Colonic mucosa (tissue), 4 donors: ENCODE measurements at regions not wholly inside any gene's neighbourhood (a gene's known extent, or its start where the extent isn't known, plus 50 kb on each side); places are given as distances from the start of the nearest gene placed in this dataset.

Source experiments
- DNase-seq: peaks from one replicate; pipeline ENCODE4 v3.0.0-alpha.2; 2020
- H3K27ac ChIP-seq: fragments of 200-600 bp; one replicate; pipeline ENCODE4 v1.8.0; 2021
- H3K27me3 ChIP-seq: fragments of 200-600 bp; one replicate; pipeline ENCODE4 v1.8.0; 2021
- H3K36me3 ChIP-seq: fragments of 200-600 bp; one replicate; pipeline ENCODE4 v1.8.0; 2021
- H3K4me1 ChIP-seq: fragments of 200-600 bp; one replicate; pipeline ENCODE4 v1.8.0; 2021; ENCODE audit warnings: mild to moderate bottlenecking
- H3K4me3 ChIP-seq: fragments of 200-600 bp; one replicate; pipeline ENCODE4 v1.8.0; 2021
- H3K9ac ChIP-seq, 2 donors: one replicate each; pipeline ENCODE4 v1.7.0; 2013; ENCODE audit warnings: control low read depth in 2 of 2, low read depth in 2 of 2, low read length in 2 of 2
- H3K9me3 ChIP-seq: fragments of 200-600 bp; one replicate; pipeline ENCODE4 v1.8.0; 2021
- intact Hi-C: fragments of 100-400 bp; cut with DNase I; formaldehyde crosslinking; loops from one replicate; pipeline ENCODE4 v1.14.1; 2022
- TF ChIP-seq, protein P1 (sequence below): fragments of 200-600 bp; IDR thresholded peaks from one replicate; pipeline ENCODE4 v1.8.0; 2022; ENCODE audit warnings: antibody characterized with exemption, mild to moderate bottlenecking
- donor health status: healthy.
- donor health status: DM: no; HTN: no; CAD: no.
- donor health status: DM: no; HTN: no; CAD: no.

GRCh38 chr2:15769676-15770547 lies 170.4 kb upstream of the MYCN start:
- H3K36me3 ChIP-seq = no peaks in the 10 kb centered on the region
- no peaks in the 10 kb centered on the region for H3K27me3 ChIP-seq
- no peaks in the 10 kb centered on the region for H3K9me3 ChIP-seq
- no peak overlapping the region for H3K27ac ChIP-seq
- intact Hi-C loops = no loop called here
- TF ChIP-seq, protein P1, sequence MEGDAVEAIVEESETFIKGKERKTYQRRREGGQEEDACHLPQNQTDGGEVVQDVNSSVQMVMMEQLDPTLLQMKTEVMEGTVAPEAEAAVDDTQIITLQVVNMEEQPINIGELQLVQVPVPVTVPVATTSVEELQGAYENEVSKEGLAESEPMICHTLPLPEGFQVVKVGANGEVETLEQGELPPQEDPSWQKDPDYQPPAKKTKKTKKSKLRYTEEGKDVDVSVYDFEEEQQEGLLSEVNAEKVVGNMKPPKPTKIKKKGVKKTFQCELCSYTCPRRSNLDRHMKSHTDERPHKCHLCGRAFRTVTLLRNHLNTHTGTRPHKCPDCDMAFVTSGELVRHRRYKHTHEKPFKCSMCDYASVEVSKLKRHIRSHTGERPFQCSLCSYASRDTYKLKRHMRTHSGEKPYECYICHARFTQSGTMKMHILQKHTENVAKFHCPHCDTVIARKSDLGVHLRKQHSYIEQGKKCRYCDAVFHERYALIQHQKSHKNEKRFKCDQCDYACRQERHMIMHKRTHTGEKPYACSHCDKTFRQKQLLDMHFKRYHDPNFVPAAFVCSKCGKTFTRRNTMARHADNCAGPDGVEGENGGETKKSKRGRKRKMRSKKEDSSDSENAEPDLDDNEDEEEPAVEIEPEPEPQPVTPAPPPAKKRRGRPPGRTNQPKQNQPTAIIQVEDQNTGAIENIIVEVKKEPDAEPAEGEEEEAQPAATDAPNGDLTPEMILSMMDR = no peak
- H3K4me1 ChIP-seq = no peaks in the 10 kb centered on the region
- H3K9ac ChIP-seq = no peak overlapping the region
- H3K4me3 ChIP-seq = no peak overlapping the region
- no peak for DNase-seq

GRCh38 chr2:15770606-15771005 lies 169.7 kb upstream of the MYCN start:
- TF ChIP-seq, protein P1 = no peak
- intact Hi-C loops = no loop called here
- no peaks in the 10 kb centered on the region for H3K36me3 ChIP-seq

DNA sequence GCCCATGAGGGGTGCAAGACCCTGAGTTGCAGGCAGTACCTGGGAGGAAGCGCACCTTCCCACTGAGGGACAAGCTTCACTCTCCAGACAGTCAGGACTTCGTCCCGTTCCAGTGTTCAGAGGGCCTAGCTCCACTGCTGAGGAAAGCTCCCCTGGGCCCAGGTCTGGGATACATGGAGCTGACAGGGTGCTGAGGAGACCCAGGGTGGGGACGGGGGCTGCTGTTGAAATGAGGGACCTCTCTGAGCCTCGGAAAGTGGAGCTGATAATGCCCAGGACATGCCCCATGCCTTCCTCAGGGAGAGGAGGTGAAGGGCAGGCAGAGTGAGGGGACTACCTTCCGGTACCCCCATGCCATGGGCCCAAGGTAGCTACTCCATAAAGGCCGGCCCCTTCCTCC lies 169.2 kb upstream of the MYCN start:
- Histone ChIP-seq H3K4me3 (no peak overlapping the region), H3K27me3 (no peaks in the 10 kb centered on the region), H3K36me3 (no peaks in the 10 kb centered on the region), H3K27ac (no peak overlapping the region), H3K9ac (no peak overlapping the region), H3K4me1 (no peaks in the 10 kb centered on the region), H3K9me3 (no peaks in the 10 kb centered on the region)
- intact Hi-C loops = no loop called here
- TF ChIP-seq, protein P1 = no peak
- DNase-seq = no peak

More at GRCh38 chr2:15770606-15771005, 169.7 kb upstream of the MYCN start:
- DNase-seq = no peak
- no peaks in the 10 kb centered on the region for H3K4me1 ChIP-seq
- H3K27me3 ChIP-seq = no peaks in the 10 kb centered on the region
- no peak overlapping the region for H3K4me3 ChIP-seq
- no peaks in the 10 kb centered on the region for H3K9me3 ChIP-seq
- H3K9ac ChIP-seq = no peak overlapping the region
- no peak overlapping the region for H3K27ac ChIP-seq

DNA sequence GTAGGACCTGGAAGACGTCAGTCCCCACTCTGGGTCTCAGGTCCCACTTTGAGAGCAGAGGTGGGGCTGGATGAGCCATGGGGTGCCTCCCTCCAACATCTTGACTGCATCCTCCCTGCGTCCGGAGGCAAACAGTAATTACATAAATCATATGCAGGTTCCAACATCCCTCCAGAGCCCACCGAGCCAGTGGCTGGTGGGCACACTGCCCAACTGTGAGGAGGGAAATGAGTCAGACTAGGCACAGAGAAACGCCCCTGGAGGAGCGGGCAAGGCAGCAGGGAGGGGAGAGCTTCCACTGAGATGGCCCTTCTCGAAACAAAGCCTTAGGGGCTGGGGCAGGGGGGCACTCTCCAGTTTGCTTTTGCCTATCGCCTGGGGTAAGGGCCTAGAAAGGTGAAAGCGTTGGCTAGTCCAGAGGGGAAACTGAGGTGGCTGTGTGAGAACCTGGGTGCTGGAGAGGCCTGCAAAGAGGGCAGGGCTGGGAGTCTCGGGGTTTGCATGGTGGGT lies 168.2 kb upstream of the MYCN start:
- Histone ChIP-seq H3K27me3 (no peaks in the 10 kb centered on the region), H3K4me3 (no peak overlapping the region), H3K9ac (no peak overlapping the region), H3K4me1 (no peaks in the 10 kb centered on the region), H3K36me3 (no peaks in the 10 kb centered on the region), H3K9me3 (no peaks in the 10 kb centered on the region), H3K27ac (no peak overlapping the region)
- TF ChIP-seq, protein P1 = no peak
- intact Hi-C loops = no loop called here
- DNase-seq = no peak

- intact Hi-C loops = no loop called here
- Histone ChIP-seq H3K9me3 (no peaks in the 10 kb centered on the region), H3K27me3 (no peaks in the 10 kb centered on the region), H3K9ac (no peak overlapping the region), H3K27ac (no peak overlapping the region), H3K4me1 (no peaks in the 10 kb centered on the region), H3K4me3 (no peak overlapping the region), H3K36me3 (no peaks in the 10 kb centered on the region)
- DNase-seq = no peak
- TF ChIP-seq, protein P1 = no peak
These were observed 167.7 kb upstream of the MYCN start for GRCh38 chr2:15772681-15773080.
